B cell (primary cell): ENCODE measurements at regions not wholly inside any gene's neighbourhood (a gene's known extent, or its start where the extent isn't known, plus 50 kb on each side); places are given as distances from the start of the nearest gene placed in this dataset.

Experiments
- ATAC-seq: fragments of 200-7000 bp; cut with Tn5 transposase; one replicate; pipeline ENCODE4 v1.10.0; 2021; ENCODE audit warnings: low read depth, mild to moderate bottlenecking, moderate number of reproducible peaks, moderate library complexity
- CTCF ChIA-PET: fragments of 350-600 bp; sonication (Branson Sonifier 250); formaldehyde crosslinking; loops from one replicate; lab custom pipeline; 2021; ENCODE audit warnings: antibody characterized with exemption, inconsistent platforms; lab: Charles Lee
- POLR2A ChIA-PET: fragments of 350-600 bp; sonication (Branson Sonifier 250); formaldehyde crosslinking; loops from one replicate; lab custom pipeline; 2021; ENCODE audit warnings: antibody characterized with exemption; lab: Charles Lee
- DNase-seq: peaks from one replicate; pipeline ENCODE4 v3.0.0; 2013
- H2AFZ ChIP-seq: 2 replicates; pipeline ENCODE4 v1.6.1; 2012; ENCODE audit warnings: mild to moderate bottlenecking, low read depth, low read length; ENCODE audit not compliant: insufficient read depth, poor library complexity, severe bottlenecking
- H3K27ac ChIP-seq, 2 donors: 1 replicate in 1 of 2; 2 replicates in 1 of 2; pipeline ENCODE4 v1.5.1; 2012 to 2013; ENCODE audit warnings: low read length in 2 of 2, mild to moderate bottlenecking in 2 of 2, moderate library complexity in 1 of 2
- H3K27me3 ChIP-seq, 4 experiments: fragments of 200-600 bp in 1 of 4; sonication (generic) in 1 of 4; replicated peaks in 1 of 4; 1 replicate in 2 of 4; 2 replicates in 2 of 4; pipeline versions ENCODE4 v1.6.1 to v1.7.0; 2013 to 2016; ENCODE audit warnings: low read length in 3 of 4, mild to moderate bottlenecking in 2 of 4, mixed read lengths in 1 of 4, moderate library complexity in 1 of 4; ENCODE audit not compliant: insufficient read depth in 4 of 4, control insufficient read depth in 3 of 4; ENCODE audit errors: control extremely low read depth in 1 of 4
- H3K36me3 ChIP-seq, 2 experiments: replicated peaks in 1 of 2; 1 replicate in 1 of 2; 2 replicates in 1 of 2; pipeline versions ENCODE4 v1.6.1 to v1.7.1; 2013; ENCODE audit warnings: low read length in 1 of 2; ENCODE audit not compliant: insufficient read depth in 2 of 2, control insufficient read depth in 1 of 2; ENCODE audit errors: control extremely low read depth in 1 of 2, extremely low read depth in 1 of 2
- H3K4me1 ChIP-seq, 2 donors: fragments of 200-600 bp in 1 of 2; sonication (generic) in 1 of 2; 1 replicate in 1 of 2; 2 replicates in 1 of 2; pipeline versions ENCODE4 v1.5.1 to v1.6.1; 2013 to 2017; ENCODE audit warnings: low read length in 2 of 2; ENCODE audit not compliant: control insufficient read depth in 2 of 2, insufficient read depth in 2 of 2
- H3K4me2 ChIP-seq: replicated peaks from 2 replicates; pipeline ENCODE3; 2012; ENCODE audit warnings: mild to moderate bottlenecking, low read depth, low read length; ENCODE audit not compliant: poor library complexity, severe bottlenecking
- H3K4me3 ChIP-seq, 5 experiments: fragments of 200-600 bp in 1 of 5; sonication (generic) in 1 of 5; 1 replicate in 3 of 5; 2 replicates in 2 of 5; pipeline versions ENCODE4 v1.5.1 to v1.7.0; 2011 to 2016; ENCODE audit warnings: low read length in 4 of 5, mild to moderate bottlenecking in 4 of 5, low read depth in 2 of 5, control low read depth in 1 of 5, moderate library complexity in 1 of 5; ENCODE audit not compliant: insufficient read depth in 1 of 5; ENCODE audit errors: control extremely low read depth in 1 of 5, extremely low read depth in 1 of 5
- H3K79me2 ChIP-seq: fragments of 200-600 bp; sonication (generic); one replicate; pipeline ENCODE4 v1.6.0; 2016; ENCODE audit warnings: low read length; ENCODE audit not compliant: control insufficient read depth, insufficient read depth
- H3K9ac ChIP-seq: fragments of 200-600 bp; sonication (generic); 2 replicates; pipeline ENCODE4 v1.6.1; 2017; ENCODE audit warnings: mild to moderate bottlenecking, low read length, moderate library complexity
- H3K9me3 ChIP-seq, 3 donors: one replicate each; pipeline versions ENCODE4 v1.6.1 to v1.7.1; 2013; ENCODE audit warnings: low read length in 2 of 3; ENCODE audit not compliant: control insufficient read depth in 2 of 3, insufficient read depth in 1 of 3; ENCODE audit errors: control extremely low read depth in 1 of 3
- H4K20me1 ChIP-seq: 2 replicates; pipeline ENCODE4 v1.6.0; 2012; ENCODE audit warnings: mild to moderate bottlenecking, low read length; ENCODE audit not compliant: insufficient read depth, control insufficient read depth, poor library complexity, severe bottlenecking
- H3K27ac Mint-ChIP-seq: one replicate; pipeline ENCODE4 v1.8.0; 2021; ENCODE audit warnings: mixed read lengths
- H3K27me3 Mint-ChIP-seq: one replicate; pipeline ENCODE4 v1.8.0; 2021; ENCODE audit warnings: mixed read lengths
- H3K4me1 Mint-ChIP-seq: one replicate; pipeline ENCODE4 v1.8.0; 2021; ENCODE audit warnings: mixed read lengths
- H3K4me3 Mint-ChIP-seq: one replicate; pipeline ENCODE4 v1.8.0; 2021; ENCODE audit warnings: mixed read lengths
- H3K9me3 Mint-ChIP-seq: one replicate; pipeline ENCODE4 v1.8.0; 2022; ENCODE audit warnings: mixed read lengths; ENCODE audit not compliant: insufficient read depth
- CTCF ChIP-seq: fragments of 200-600 bp; IDR thresholded peaks from one replicate; pipeline ENCODE4 v1.8.0; 2022; ENCODE audit warnings: antibody characterized with exemption, mild to moderate bottlenecking
- EZH2 ChIP-seq: IDR thresholded peaks from 2 replicates; pipeline ENCODE4 v1.6.1; 2012; ENCODE audit warnings: borderline replicate concordance, low read depth, mild to moderate bottlenecking, moderate library complexity, low read length; ENCODE audit not compliant: insufficient read depth, poor library complexity, severe bottlenecking
- WGBS: methylation state at CpG from one replicate; pipeline ENCODE4 v1.1.5; 2013; ENCODE audit warnings: missing lambda C conversion rate; ENCODE audit not compliant: insufficient coverage; 5-methylcytosine and 5-hydroxymethylcytosine counted together
- intact Hi-C: fragments of 100-400 bp; cut with micrococcal nuclease; formaldehyde crosslinking; loops from one replicate; pipeline ENCODE4 v1.10.0; 2022

- CTCF ChIA-PET, result no interaction called here
- 88% methylated on average over 8 of the region's 8 CpGs for whole genome bisulfite sequencing
- ATAC-seq, result no peak
- TF ChIP-seq CTCF (no peak), EZH2 (no peak)
- no peak overlapping the region for H3K9ac ChIP-seq
- peaks cover 0 to 2% (median 0%) of the 10 kb centered on the region in 3 donors for H3K9me3 ChIP-seq
- no peak overlapping the region for H3K4me3 ChIP-seq
- H3K9me3 Mint-ChIP-seq, result no peaks in the 10 kb centered on the region
- no peaks in the 10 kb centered on the region for H3K36me3 ChIP-seq
- H3K79me2 ChIP-seq, result no peaks in the 10 kb centered on the region
- no peaks in the 10 kb centered on the region for H3K4me1 ChIP-seq
- intact Hi-C loops, result no loop called here
- no peak overlapping the region for H2AFZ ChIP-seq
- H3K4me3 Mint-ChIP-seq, result no peak overlapping the region
- no peaks in the 10 kb centered on the region for H3K27me3 ChIP-seq
- H4K20me1 ChIP-seq, result no peaks in the 10 kb centered on the region
- H3K4me1 Mint-ChIP-seq, result no peaks in the 10 kb centered on the region
- H3K4me2 ChIP-seq, result no peak overlapping the region
- POLR2A ChIA-PET, result no interaction called here
- no peaks in the 10 kb centered on the region for H3K27me3 Mint-ChIP-seq
- DNase-seq, result no peak
- no peak overlapping the region for H3K27ac ChIP-seq
- no peak overlapping the region for H3K27ac Mint-ChIP-seq
Measured at GRCh38 chr14:97782871-97783414, 985.8 kb downstream of the VRK1 start.

- no peak for ATAC-seq
- POLR2A ChIA-PET, result no interaction called here
- Histone ChIP-seq H3K4me1 (no peaks in the 10 kb centered on the region), H3K79me2 (no peaks in the 10 kb centered on the region), H3K4me3 (no peak overlapping the region), H3K36me3 (no peaks in the 10 kb centered on the region), H3K27ac (no peak overlapping the region), H3K27me3 (no peaks in the 10 kb centered on the region), H3K4me2 (no peak overlapping the region), H4K20me1 (no peaks in the 10 kb centered on the region), H2AFZ (no peak overlapping the region), H3K9ac (no peak overlapping the region), H3K9me3 (peaks cover 0 to 2% (median 0%) of the 10 kb centered on the region in 3 donors)
- no peak for DNase-seq
- Mint-ChIP-seq H3K9me3 (no peaks in the 10 kb centered on the region), H3K27me3 (no peaks in the 10 kb centered on the region), H3K4me1 (no peaks in the 10 kb centered on the region), H3K27ac (no peak overlapping the region), H3K4me3 (no peak overlapping the region)
- intact Hi-C loops, result no loop called here
- TF ChIP-seq EZH2, result no peak
- TF ChIP-seq CTCF, result no peak
- CTCF ChIA-PET, result no interaction called here
- WGBS, result no CpG with 5 or more reads among the region's 1 CpG
Measured at GRCh38 chr14:97785495-97785894, 988.3 kb downstream of the VRK1 start.
